OCI-LY7 (cell line): ENCODE measurements at regions not wholly inside any gene's neighbourhood (a gene's known extent, or its start where the extent isn't known, plus 50 kb on each side); places are given as distances from the start of the nearest gene placed in this dataset.

Experiments used
- BruUV-seq: library from RNA; stranded (reverse); fragments of 400-500 nt; replicated peaks from 2 replicates; lab custom pipeline; 2021; lab: Mats Ljungman, UMichigan
- CTCF ChIA-PET: fragments of 300-600 bp; sonication (Branson Sonifier 250); formaldehyde crosslinking; loops from one replicate; lab custom pipeline; 2022; ENCODE audit warnings: antibody characterized with exemption; ENCODE audit not compliant: unreplicated experiment; lab: Charles Lee
- POLR2A ChIA-PET: fragments of 300-600 bp; sonication (Branson Sonifier 250); formaldehyde crosslinking; loops from one replicate; lab custom pipeline; 2022; ENCODE audit warnings: antibody characterized with exemption; lab: Charles Lee
- DNase-seq: peaks from one replicate; pipeline ENCODE4 v3.0.0-alpha.2; 2015; ENCODE audit warnings: low spot score
- H2AFZ ChIP-seq: fragments of 200-600 bp; sonication (generic), shearing (Covaris generic); 2 replicates; pipeline ENCODE4 v1.6.1; 2014; ENCODE audit warnings: mild to moderate bottlenecking, antibody characterized with exemption, low read length, moderate library complexity
- H3K27ac ChIP-seq: fragments of 200-600 bp; sonication (generic); 2 replicates; pipeline ENCODE4 v1.5.1; 2014; ENCODE audit warnings: mixed run types, low read depth, mild to moderate bottlenecking, moderate library complexity, low read length, inconsistent platforms; ENCODE audit not compliant: poor library complexity, severe bottlenecking
- H3K36me3 ChIP-seq: fragments of 200-600 bp; sonication (generic); 2 replicates; pipeline ENCODE4 v1.6.1; 2014; ENCODE audit warnings: mild to moderate bottlenecking, antibody characterized with exemption, low read length, moderate library complexity, mixed read lengths; ENCODE audit not compliant: insufficient read depth
- H3K4me1 ChIP-seq: fragments of 200-600 bp; sonication (generic); 2 replicates; pipeline ENCODE4 v1.5.1; 2014; ENCODE audit warnings: mild to moderate bottlenecking, low read length; ENCODE audit not compliant: insufficient read depth, poor library complexity, severe bottlenecking
- H3K4me2 ChIP-seq: fragments of 200-600 bp; sonication (generic); 2 replicates; pipeline ENCODE4 v1.6.1; 2014; ENCODE audit warnings: mild to moderate bottlenecking, low read length
- H3K4me3 ChIP-seq: fragments of 200-600 bp; sonication (generic); 2 replicates; pipeline ENCODE4 v1.5.1; 2014; ENCODE audit warnings: mild to moderate bottlenecking, low read depth, low read length; ENCODE audit not compliant: poor library complexity, severe bottlenecking
- H3K79me2 ChIP-seq: fragments of 200-600 bp; sonication (generic); 2 replicates; pipeline ENCODE4 v1.6.1; 2016; ENCODE audit warnings: low read depth, mild to moderate bottlenecking, low read length, moderate library complexity, mixed read lengths; ENCODE audit not compliant: insufficient read depth
- H3K9me2 ChIP-seq: fragments of 200-600 bp; sonication (generic); 2 replicates; pipeline ENCODE4 v1.6.1; 2016; ENCODE audit warnings: mild to moderate bottlenecking, low read length, mixed read lengths; ENCODE audit not compliant: insufficient read depth
- H3K9me3 ChIP-seq: fragments of 200-600 bp; sonication (generic); 2 replicates; pipeline ENCODE4 v1.6.1; 2014; ENCODE audit warnings: mild to moderate bottlenecking, mixed run types, low read length, mixed read lengths
- H4K20me1 ChIP-seq: fragments of 200-600 bp; sonication (generic); 2 replicates; pipeline ENCODE4 v1.6.1; 2014; ENCODE audit warnings: mild to moderate bottlenecking, antibody characterized with exemption, low read length, moderate library complexity, mixed read lengths; ENCODE audit not compliant: insufficient read depth
- EZH2phosphoT487 ChIP-seq: fragments of 200-600 bp; sonication (generic); IDR thresholded peaks from 2 replicates; pipeline ENCODE4 v1.6.1; 2018; ENCODE audit warnings: low read depth, borderline replicate concordance, mild to moderate bottlenecking, mixed run types, antibody characterized with exemption, low read length, moderate library complexity, mixed read lengths
- intact Hi-C: fragments of 100-400 bp; cut with micrococcal nuclease; formaldehyde crosslinking; loops from one replicate; pipeline ENCODE4 v1.10.0; 2022; ENCODE audit not compliant: unreplicated experiment
- TF ChIP-seq, protein P1 (sequence below): fragments of 200-600 bp; sonication (generic); conservative IDR thresholded peaks from 2 replicates; pipeline ENCODE4 v1.5.1; 2014; ENCODE audit warnings: mild to moderate bottlenecking, antibody characterized with exemption, low read length, moderate library complexity, mixed read lengths

DNA sequence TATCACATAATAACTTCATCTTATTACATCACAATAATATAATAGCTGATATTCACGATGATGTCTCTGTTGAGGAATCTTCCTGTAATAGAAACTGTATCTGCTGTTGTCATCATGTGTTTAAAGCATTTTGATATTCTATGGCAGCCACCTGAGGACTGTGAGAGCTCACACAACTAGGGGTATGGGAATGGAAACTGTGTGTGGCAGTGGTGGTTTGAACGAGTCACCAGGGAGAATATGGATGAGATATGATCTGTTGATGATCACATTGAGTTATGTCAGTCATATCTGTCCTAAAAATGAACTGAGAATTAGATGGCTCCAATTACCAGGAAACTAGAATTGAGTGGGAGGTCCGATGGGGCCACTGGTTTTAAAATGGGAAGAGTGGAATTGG is 169.6 kb downstream of the MID1IP1 start:
- intact Hi-C loops: no loop called here
- Histone ChIP-seq H3K4me2 (no peak overlapping the region), H3K4me3 (no peak overlapping the region), H3K9me2 (no peaks in the 10 kb centered on the region), H3K36me3 (no peaks in the 10 kb centered on the region), H4K20me1 (no peaks in the 10 kb centered on the region), H3K79me2 (no peaks in the 10 kb centered on the region), H2AFZ (no peak overlapping the region), H3K27ac (no peak overlapping the region), H3K9me3 (no peaks in the 10 kb centered on the region), H3K4me1 (no peaks in the 10 kb centered on the region)
- TF ChIP-seq, protein P1, sequence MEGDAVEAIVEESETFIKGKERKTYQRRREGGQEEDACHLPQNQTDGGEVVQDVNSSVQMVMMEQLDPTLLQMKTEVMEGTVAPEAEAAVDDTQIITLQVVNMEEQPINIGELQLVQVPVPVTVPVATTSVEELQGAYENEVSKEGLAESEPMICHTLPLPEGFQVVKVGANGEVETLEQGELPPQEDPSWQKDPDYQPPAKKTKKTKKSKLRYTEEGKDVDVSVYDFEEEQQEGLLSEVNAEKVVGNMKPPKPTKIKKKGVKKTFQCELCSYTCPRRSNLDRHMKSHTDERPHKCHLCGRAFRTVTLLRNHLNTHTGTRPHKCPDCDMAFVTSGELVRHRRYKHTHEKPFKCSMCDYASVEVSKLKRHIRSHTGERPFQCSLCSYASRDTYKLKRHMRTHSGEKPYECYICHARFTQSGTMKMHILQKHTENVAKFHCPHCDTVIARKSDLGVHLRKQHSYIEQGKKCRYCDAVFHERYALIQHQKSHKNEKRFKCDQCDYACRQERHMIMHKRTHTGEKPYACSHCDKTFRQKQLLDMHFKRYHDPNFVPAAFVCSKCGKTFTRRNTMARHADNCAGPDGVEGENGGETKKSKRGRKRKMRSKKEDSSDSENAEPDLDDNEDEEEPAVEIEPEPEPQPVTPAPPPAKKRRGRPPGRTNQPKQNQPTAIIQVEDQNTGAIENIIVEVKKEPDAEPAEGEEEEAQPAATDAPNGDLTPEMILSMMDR: no peak
- no peak for TF ChIP-seq EZH2phosphoT487
- no peak for DNase-seq
- no TSS peak for BruUV-seq
- POLR2A ChIA-PET: no interaction called here
- CTCF ChIA-PET: interaction anchor here (0.5 kb wide), 1 partner anchor 160 kb away, joined by 4 read pairs; no protein-coding TSS in a partner anchor

DNA sequence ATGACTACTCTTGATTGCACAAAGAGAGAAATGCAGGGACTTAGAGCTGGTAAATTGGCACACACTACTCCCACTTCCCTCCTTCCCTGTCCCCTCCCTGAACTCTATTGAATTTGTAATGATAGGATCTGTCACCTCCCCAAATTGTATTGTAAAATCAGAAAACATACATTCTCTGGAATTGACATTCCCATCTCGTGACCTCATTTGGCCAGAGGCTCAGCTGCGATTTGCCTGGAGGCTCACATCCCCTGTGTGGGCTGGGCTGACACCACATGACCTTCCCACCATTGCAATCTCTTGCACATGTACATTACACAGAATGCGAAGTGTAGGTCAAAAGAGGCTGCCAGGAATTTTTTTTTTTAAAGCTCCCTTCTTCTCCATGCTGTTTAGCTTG is 172.1 kb downstream of the MID1IP1 start:
- DNase-seq: no peak
- no peaks in the 10 kb centered on the region for H3K4me1 ChIP-seq
- no peak overlapping the region for H3K4me2 ChIP-seq
- H3K79me2 ChIP-seq: no peaks in the 10 kb centered on the region
- no peak for TF ChIP-seq EZH2phosphoT487
- TF ChIP-seq, protein P1: no peak
- ChIA-PET CTCF (no interaction called here), POLR2A (no interaction called here)
- H3K9me2 ChIP-seq: no peaks in the 10 kb centered on the region
- no peaks in the 10 kb centered on the region for H3K9me3 ChIP-seq
- no peak overlapping the region for H2AFZ ChIP-seq
- intact Hi-C loops: no loop called here
- BruUV-seq: no TSS peak
- H3K4me3 ChIP-seq: no peak overlapping the region
- no peaks in the 10 kb centered on the region for H4K20me1 ChIP-seq
- H3K36me3 ChIP-seq: no peaks in the 10 kb centered on the region
- H3K27ac ChIP-seq: no peak overlapping the region

DNA sequence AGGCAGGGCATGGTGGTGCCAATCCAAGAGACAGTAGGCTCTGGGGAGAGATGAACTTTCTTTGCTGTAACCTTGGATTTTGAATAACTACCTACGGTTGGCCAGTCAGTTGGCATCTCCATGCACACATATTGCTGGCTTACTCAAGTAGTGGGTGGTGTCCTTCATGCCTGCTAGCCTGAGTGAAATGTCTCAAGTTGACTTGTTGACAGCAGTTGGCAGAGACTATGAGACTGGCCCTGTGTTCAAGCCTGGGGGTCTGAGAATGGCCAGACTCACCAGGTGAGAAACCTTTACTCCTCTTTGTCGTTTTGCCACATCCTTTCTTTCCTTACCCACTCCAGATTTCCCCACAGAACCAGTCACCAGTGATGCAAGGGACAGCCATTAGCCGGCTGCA is 173.3 kb downstream of the MID1IP1 start:
- no peaks in the 10 kb centered on the region for H3K36me3 ChIP-seq
- no peaks in the 10 kb centered on the region for H3K9me2 ChIP-seq
- TF ChIP-seq EZH2phosphoT487: no peak
- H3K4me2 ChIP-seq: no peak overlapping the region
- ChIA-PET POLR2A (no interaction called here), CTCF (no interaction called here)
- no peak overlapping the region for H2AFZ ChIP-seq
- no peaks in the 10 kb centered on the region for H3K4me1 ChIP-seq
- DNase-seq: no peak
- no peaks in the 10 kb centered on the region for H4K20me1 ChIP-seq
- no peak overlapping the region for H3K27ac ChIP-seq
- H3K9me3 ChIP-seq: no peaks in the 10 kb centered on the region
- H3K4me3 ChIP-seq: no peak overlapping the region
- BruUV-seq: no TSS peak
- intact Hi-C loops: no loop called here
- no peaks in the 10 kb centered on the region for H3K79me2 ChIP-seq
